KOPT-K1 (cell line): ENCODE measurements at regions not wholly inside any gene's neighbourhood (a gene's known extent, or its start where the extent isn't known, plus 50 kb on each side); places are given as distances from the start of the nearest gene placed in this dataset.

ENCODE experiments used
- H3K27ac ChIP-seq: fragments of 200-600 bp; sonication (generic); 2 replicates; pipeline ENCODE4 v1.5.1; 2016; ENCODE audit warnings: antibody characterized with exemption, mild to moderate bottlenecking, low read depth, low read length; ENCODE audit not compliant: poor library complexity, severe bottlenecking
- H3K36me3 ChIP-seq: fragments of 200-600 bp; sonication (generic); 2 replicates; pipeline ENCODE4 v1.5.1; 2017; ENCODE audit warnings: antibody characterized with exemption, mild to moderate bottlenecking, low read length, moderate library complexity; ENCODE audit not compliant: insufficient read depth
- H3K9me3 ChIP-seq: fragments of 200-600 bp; sonication (generic); 2 replicates; pipeline ENCODE4 v1.5.1; 2017; ENCODE audit warnings: antibody characterized with exemption, low read length, mild to moderate bottlenecking; ENCODE audit not compliant: insufficient read depth, poor library complexity, severe bottlenecking

- H3K27ac ChIP-seq: no peak overlapping the region
- no peaks in the 10 kb centered on the region for H3K9me3 ChIP-seq
- H3K36me3 ChIP-seq: no peaks in the 10 kb centered on the region
Observed at GRCh38 chr18:56076723-56077122, 488.7 kb upstream of the TCF4 start.

- Histone ChIP-seq H3K36me3 (no peaks in the 10 kb centered on the region), H3K27ac (no peak overlapping the region), H3K9me3 (no peaks in the 10 kb centered on the region)
Observed at GRCh38 chr18:56068701-56069100, 480.7 kb upstream of the TCF4 start.

- H3K36me3 ChIP-seq: no peaks in the 10 kb centered on the region
- no peak overlapping the region for H3K27ac ChIP-seq
Observed at GRCh38 chr18:56067969-56068671, 480.1 kb upstream of the TCF4 start.

DNA sequence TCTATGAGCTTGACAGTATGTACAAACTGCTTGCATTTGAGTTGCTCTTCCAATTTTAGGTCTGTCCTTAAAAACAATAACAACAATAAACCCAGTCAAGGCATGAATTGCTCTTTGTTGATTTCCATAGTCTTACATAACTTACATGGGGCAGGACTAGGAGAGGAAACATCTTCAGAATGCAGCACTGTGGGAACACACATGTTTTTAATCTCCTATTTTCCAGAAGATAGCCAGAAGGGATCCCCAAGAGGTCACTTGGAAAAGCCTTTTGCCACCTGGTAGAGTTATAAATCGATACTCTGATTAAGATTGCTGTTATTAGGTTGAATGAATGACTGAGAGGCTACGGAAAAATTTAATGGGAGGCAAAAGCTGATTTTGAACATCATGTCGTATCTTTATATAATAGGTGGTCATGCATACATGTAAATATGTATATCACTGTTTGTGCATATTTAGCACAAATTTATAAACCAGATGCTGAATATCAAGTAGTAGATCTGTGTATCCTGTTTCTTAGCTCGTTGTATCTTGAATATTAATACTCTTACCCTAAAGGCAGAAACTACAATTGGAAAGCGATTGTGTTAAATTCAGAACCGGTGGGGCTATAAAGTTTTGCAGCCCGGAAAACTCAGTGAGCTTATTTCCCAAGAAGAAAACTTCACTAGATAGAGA is 479.4 kb upstream of the TCF4 start:
- H3K27ac ChIP-seq: no peak overlapping the region
- no peaks in the 10 kb centered on the region for H3K36me3 ChIP-seq
- H3K9me3 ChIP-seq: no peaks in the 10 kb centered on the region

More at GRCh38 chr18:56067969-56068671, 480.1 kb upstream of the TCF4 start:
- no peaks in the 10 kb centered on the region for H3K9me3 ChIP-seq

- Histone ChIP-seq H3K9me3 (no peaks in the 10 kb centered on the region), H3K36me3 (no peaks in the 10 kb centered on the region), H3K27ac (no peak overlapping the region)
Observed at GRCh38 chr18:56066524-56067213, 478.7 kb upstream of the TCF4 start.

DNA sequence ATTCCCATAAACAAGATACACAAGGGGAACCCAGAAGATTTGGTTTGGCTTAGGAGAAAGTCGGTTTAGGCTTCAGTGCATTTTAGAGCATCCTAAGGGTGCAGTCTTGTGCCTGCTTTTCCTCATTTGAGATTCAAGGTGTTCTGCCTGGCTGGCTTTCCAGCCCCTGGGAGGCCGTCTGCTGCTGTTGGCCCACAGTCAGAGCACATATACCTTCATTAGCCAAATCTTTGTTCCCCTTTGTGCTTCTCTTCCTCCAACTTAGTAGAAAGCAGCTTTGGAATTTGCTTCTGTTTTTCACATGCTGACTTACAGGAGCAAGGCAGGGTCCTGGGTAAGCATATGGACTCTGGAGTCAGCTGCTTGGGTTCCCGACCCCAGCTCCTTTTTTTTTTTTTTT is 477.1 kb upstream of the TCF4 start:
- Histone ChIP-seq H3K27ac (no peak overlapping the region), H3K36me3 (no peaks in the 10 kb centered on the region), H3K9me3 (no peaks in the 10 kb centered on the region)

- Histone ChIP-seq H3K27ac (no peak overlapping the region), H3K9me3 (no peaks in the 10 kb centered on the region), H3K36me3 (no peaks in the 10 kb centered on the region)
Observed at GRCh38 chr18:56062931-56063330, 474.9 kb upstream of the TCF4 start.

GRCh38 chr18:56060967-56061541 is 473.1 kb upstream of the TCF4 start:
- H3K36me3 ChIP-seq: no peaks in the 10 kb centered on the region
- no peaks in the 10 kb centered on the region for H3K9me3 ChIP-seq
- H3K27ac ChIP-seq: no peak overlapping the region

- Histone ChIP-seq H3K36me3 (no peaks in the 10 kb centered on the region), H3K27ac (no peak overlapping the region), H3K9me3 (peaks cover 12% of the 10 kb centered on the region)
Observed at GRCh38 chr18:56052202-56052601, 464.2 kb upstream of the TCF4 start.

GRCh38 chr18:56044239-56044638 is 456.2 kb upstream of the TCF4 start:
- no peak overlapping the region for H3K27ac ChIP-seq
- H3K36me3 ChIP-seq: no peaks in the 10 kb centered on the region
- H3K9me3 ChIP-seq: peaks cover 12% of the 10 kb centered on the region

GRCh38 chr18:56043641-56044061 is 455.7 kb upstream of the TCF4 start:
- H3K27ac ChIP-seq: no peak overlapping the region
- H3K9me3 ChIP-seq: peaks cover 10% of the 10 kb centered on the region
- H3K36me3 ChIP-seq: no peaks in the 10 kb centered on the region

GRCh38 chr18:56042915-56043536 is 455.0 kb upstream of the TCF4 start:
- Histone ChIP-seq H3K9me3 (peaks cover 3% of the 10 kb centered on the region), H3K27ac (no peak overlapping the region), H3K36me3 (no peaks in the 10 kb centered on the region)

GRCh38 chr18:56038171-56039030 is 450.4 kb upstream of the TCF4 start:
- Histone ChIP-seq H3K27ac (no peak overlapping the region), H3K9me3 (no peaks in the 10 kb centered on the region), H3K36me3 (no peaks in the 10 kb centered on the region)

DNA sequence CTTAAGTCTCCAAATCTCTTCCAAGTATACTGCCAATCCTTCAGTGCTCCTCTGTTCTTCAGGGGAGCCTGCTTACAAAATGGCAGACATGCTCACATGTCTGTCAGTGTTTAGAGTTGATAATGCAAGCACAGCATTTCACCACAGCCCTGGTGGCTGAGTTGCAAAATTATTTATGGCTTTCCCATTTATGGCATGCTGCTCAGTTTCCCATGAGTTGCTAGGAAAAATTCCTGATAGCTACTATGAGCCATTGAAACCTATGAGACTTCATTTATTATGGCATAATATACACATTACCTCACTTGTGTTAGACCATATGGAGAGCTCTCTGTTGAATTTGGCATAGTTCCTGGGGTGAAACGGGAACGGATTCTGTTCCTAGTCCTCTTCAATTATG is 448.7 kb upstream of the TCF4 start:
- H3K36me3 ChIP-seq: no peaks in the 10 kb centered on the region

More for the DNA sequence above, 448.7 kb upstream of the TCF4 start:
- no peak overlapping the region for H3K27ac ChIP-seq
- no peaks in the 10 kb centered on the region for H3K9me3 ChIP-seq
